GM19328 (cell line): ENCODE measurements at regions not wholly inside any gene's neighbourhood (a gene's known extent, or its start where the extent isn't known, plus 50 kb on each side); places are given as distances from the start of the nearest gene placed in this dataset.
"Not testable (repeated sequence)": the region's sequence is repeated elsewhere in the genome, so short reads cannot be mapped to it uniquely, and the experiment has no call there.

Experiments
- ATAC-seq: cut with Tn5 transposase; IDR thresholded peaks from one replicate; pipeline ENCODE4 v1.9.1; 2021; ENCODE audit warnings: mild to moderate bottlenecking, moderate library complexity; ENCODE audit not compliant: unreplicated experiment

DNA sequence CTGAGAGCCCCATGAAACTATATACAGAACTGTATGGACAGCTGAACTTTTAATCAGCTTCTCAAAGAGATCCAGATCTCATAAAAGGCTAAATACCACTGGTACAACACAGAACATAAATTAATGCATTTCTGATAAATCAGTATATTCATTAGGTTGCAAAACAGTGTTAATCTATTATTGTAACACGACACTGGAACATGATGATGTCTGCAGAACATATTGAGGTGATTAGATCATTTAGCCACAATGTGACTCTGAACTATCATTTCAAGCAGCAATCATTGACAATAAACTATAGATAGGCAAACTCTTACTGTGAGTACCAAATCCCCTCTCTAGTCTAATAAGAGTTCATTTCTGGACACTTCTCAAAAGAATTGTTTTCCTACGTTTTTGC lies 50.3 kb downstream of the GASK1B start:
- ATAC-seq, result no peak

GRCh38 chr4:158121161-158121579 lies 51.7 kb downstream of the GASK1B start:
- ATAC-seq, result no peak

GRCh38 chr4:158120645-158121151 lies 52.1 kb downstream of the GASK1B start:
- not testable (repeated sequence) for ATAC-seq

GRCh38 chr4:158112611-158113010 lies 60.2 kb downstream of the GASK1B start:
- no peak for ATAC-seq

GRCh38 chr4:158111241-158111640 lies 61.6 kb downstream of the GASK1B start:
- no peak for ATAC-seq

DNA sequence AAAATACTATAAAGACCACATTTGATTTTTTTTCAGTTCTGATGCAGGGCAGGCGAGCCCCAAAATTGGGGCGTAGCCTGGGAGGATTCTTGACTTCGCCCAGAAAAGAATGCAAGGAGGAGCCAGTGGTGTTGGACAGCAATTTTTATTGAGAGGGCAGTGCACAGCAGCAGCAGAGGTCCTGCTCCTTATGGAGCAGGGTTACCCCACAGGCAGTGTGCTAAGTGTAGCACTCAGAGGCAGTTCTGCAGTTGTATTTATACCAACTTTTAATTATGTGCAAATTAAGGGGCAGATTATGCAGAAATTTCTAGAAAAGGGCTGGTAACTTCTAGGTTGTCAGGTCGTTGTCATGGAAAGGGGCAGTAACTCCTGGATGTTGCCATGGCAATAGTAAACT lies 69.9 kb downstream of the GASK1B start:
- ATAC-seq, result no peak

DNA sequence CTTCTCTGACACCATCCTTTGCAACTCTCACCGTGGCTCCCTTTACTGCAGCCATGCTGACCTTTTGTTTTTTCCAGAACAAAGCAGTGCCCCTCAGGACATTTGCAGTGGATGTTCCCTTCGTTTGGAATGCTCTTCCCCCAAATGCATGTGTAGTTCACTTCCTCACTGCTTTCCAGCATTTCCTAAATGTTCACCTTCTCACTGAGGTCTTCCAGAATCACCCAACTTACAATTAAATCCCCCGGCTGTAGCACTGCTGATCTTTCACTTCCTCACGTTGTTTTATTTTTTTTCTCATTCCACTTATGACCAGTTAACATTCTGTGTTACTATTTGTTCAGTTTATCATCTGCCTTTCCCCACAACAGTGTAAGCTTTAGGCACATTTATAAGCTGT lies 73.1 kb downstream of the GASK1B start:
- ATAC-seq, result no peak

DNA sequence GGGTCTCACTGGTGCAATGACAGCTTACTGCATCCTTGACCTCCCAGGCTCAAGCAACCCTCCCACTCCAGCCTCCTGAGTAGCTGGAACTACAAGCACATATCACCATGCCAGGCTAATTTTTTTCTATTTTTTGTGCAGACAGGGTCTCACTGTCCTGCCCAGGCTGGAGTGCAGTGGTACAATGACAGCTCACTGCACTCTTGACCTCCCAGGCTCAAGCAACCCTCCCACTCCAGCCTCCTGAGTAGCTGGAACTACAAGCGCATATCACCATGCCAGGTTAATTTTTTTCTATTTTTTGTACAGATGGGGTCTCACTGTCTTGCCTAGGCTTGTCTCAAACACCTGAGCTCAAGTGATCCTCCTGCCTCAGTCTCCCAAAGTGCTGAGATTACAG lies 74.0 kb downstream of the GASK1B start:
- ATAC-seq, result no peak

DNA sequence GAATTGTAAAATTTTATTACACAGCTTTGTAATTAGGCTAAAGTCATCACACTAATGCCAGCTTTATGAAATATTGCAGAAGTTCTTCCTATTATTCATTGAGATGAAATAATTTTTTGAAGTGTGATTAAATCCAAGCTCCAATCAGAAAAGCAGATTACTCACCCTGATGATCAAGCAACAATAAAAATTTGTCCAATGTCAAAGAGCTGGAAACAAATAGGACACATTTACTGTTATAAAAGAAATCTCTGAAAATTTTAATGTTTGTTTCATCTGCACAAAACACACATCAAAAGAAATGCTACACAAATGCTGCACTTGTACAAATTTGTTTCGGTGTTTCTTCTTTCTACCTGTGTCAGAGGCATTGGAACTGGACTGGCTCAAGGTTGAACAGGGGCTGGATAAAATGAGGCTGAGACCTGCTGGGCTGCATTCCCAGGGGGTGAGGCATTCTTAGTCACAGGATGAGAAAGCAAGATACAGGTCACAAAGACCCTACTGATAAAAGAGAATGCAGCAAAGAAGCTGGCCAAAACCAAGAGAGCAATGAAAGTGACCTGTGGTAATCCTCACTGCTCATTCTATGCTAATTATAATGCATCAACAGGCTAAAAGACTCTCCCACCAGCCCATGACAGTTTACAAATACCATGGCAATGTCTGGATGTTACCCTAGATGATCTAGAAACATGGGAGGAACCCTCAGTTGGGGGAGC lies 78.3 kb downstream of the GASK1B start:
- ATAC-seq, result no peak

DNA sequence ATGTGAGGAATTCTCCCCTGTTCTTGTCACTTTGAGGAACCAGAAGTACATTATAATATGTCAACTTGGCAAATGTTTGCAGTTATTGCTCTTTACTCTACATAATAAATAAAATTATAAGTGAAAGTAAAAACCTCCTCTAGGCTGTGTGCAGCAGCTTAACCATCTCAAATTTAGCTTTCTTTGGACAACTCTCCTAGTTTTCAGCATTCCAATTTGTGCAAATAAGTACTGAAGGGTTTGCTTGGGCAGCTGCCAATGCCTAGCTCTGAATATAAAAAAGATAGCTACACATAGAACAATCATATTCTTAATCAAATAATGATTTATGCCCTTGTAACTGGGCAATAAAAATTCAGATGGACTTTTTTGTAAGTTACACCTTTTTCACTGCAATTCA lies 82.5 kb downstream of the GASK1B start:
- no peak for ATAC-seq

DNA sequence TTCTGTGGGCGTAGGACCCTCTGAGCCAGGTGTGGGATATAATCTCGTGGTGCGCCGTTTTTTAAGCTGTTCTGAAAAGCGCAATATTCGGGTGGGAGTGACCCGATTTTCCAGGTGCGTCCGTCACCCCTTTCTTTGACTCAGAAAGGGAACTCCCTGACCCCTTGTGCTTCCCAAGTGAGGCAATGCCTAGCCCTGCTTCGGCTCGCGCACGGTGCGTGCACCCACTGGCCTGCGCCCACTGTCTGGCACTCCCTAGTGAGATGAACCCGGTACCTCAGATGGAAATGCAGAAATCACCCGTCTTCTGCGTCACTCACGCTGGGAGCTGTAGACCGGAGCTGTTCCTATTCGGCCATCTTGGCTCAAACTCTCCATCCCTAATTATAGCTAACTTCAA lies 82.9 kb downstream of the GASK1B start:
- ATAC-seq, result not testable (repeated sequence)

GRCh38 chr4:158080354-158080753 lies 92.5 kb downstream of the GASK1B start:
- ATAC-seq, result no peak

GRCh38 chr4:158079661-158080060 lies 93.2 kb downstream of the GASK1B start:
- no peak for ATAC-seq

DNA sequence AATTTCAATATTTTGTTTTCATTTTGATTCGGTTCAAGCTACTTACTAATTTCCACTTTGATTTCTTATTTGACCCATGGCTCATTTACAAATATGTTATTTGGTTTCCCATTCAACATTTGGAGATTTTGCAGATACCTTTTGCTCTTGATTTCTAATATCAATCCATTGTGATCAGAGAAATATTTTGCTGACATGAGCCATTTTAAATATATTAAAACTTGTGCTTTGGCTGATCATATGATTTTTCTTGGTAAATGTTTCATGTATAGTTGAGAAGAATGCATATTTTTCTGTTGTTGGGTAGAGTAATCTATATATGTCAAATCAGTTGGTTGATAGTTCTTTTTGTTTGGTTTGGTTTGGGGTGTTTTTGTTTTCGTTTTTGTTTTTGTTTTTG lies 95.0 kb downstream of the GASK1B start:
- ATAC-seq, result no peak

- no peak for ATAC-seq
Measured at GRCh38 chr4:158074851-158075250, 98.0 kb downstream of the GASK1B start.

- ATAC-seq, result no peak
Measured at GRCh38 chr4:158071931-158072330, 100.9 kb downstream of the GASK1B start.

GRCh38 chr4:158068068-158068467 lies 104.8 kb downstream of the GASK1B start:
- ATAC-seq, result no peak

DNA sequence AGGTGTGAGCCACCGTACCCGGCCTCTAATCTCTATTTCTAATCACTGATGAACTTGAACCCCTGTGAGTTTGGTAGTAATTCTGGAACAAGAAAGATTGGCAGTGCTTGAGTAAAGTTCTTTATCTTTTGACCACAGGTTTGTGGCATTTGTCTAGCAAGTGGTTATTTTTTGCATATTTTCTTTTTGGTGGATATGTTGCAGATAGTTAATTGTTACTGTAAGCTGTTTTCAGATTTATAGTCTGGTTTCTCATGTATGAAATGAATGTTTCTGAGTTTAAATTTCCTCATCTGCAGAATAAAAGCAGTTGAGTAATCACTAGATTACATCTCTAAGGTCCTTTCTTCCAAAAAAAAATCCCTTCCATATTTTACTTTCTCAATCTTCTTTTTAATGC lies 105.2 kb downstream of the GASK1B start:
- ATAC-seq, result no peak

DNA sequence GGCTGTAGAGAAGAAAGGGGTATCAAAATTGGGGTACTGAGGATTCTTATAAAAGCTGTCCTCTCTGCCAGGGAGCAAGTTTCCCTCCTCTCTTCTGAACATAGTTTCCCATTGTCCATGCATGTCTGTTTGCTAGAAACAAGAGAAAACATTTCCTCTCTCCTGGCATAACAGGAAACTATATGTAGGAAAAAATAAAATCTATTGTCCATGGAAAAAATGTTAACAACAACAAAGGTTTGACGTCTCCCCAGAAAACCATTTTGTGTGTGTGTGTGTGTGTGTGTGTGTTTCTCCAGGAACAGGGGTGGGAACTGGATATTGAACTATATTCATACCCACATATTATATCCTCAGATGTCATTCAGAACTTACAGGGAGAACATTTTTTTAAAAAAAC lies 107.2 kb downstream of the GASK1B start:
- ATAC-seq, result no peak

DNA sequence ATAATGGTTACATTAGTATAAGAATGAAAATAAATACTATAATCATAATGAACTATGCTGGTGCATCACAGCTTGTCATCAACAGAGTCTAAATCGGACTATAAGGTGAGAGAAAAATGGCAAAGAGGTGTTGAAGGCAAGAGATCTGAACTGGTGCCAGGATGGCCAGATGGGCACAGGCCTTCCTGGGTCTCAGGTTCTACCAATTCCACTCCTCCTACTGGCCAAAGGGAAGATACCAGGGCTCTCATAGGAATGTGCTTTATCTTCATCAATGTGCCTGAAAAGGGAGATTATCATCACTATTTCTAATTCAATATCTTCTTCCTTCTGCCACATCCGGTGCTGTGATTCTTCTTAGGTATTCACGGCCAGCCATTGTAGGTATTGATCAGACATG lies 107.6 kb downstream of the GASK1B start:
- no peak for ATAC-seq

GRCh38 chr4:158056689-158057245 lies 116.1 kb downstream of the GASK1B start:
- ATAC-seq, result no peak

- no peak for ATAC-seq
Measured at GRCh38 chr4:158055668-158056067, 117.2 kb downstream of the GASK1B start.

DNA sequence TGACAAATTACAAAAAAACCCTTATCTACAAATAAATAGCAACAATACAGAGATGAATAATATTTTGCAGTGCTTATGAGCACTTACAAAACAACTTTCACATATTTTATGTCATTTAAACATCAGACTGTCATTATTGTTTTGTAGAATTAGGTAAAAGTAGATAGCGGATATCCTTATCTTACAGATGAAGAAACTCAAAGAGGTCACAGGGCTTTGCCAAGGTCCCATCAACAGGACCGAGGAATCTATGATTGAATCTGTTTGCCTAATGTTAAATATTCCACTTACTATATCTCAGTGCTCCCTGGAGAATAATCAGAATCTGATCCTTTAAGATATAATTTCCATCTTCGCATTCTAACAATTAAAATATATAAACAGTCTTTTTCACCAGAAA lies 119.0 kb downstream of the GASK1B start:
- ATAC-seq, result no peak
